ENCODE measurements at regions not wholly inside any gene's neighbourhood (a gene's known extent, or its start where the extent isn't known, plus 50 kb on each side); places are given as distances from the start of the nearest gene placed in this dataset.

- TF ChIP-seq CTCF (IDR thresholded peaks at IDR 0.05; ENCODE audit: insufficient read depth, low read depth, low read length) (no peak), EZH2 (IDR thresholded peaks at IDR 0.05; ENCODE audit: insufficient read depth, low read length) (no peak)
These were observed 228.8 kb downstream of the SMARCA2 start for GRCh38 chr9:2243666-2244555.

Data from astrocyte (in vitro differentiated cells and primary cell).